GM12878 (cell line): ENCODE measurements at regions not wholly inside any gene's neighbourhood (a gene's known extent, or its start where the extent isn't known, plus 50 kb on each side); places are given as distances from the start of the nearest gene placed in this dataset.

ENCODE experiments used
- ATAC-seq: fragments of 200-7000 bp; cut with Tn5 transposase; 3 replicates; pipeline ENCODE4 v1.9.1; 2020; ENCODE audit warnings: mild to moderate bottlenecking, moderate library complexity
- BruUV-seq: library from RNA; stranded (reverse); fragments of 400-500 nt; replicated peaks from 2 replicates; lab custom pipeline; 2021; lab: Mats Ljungman, UMichigan
- CTCF ChIA-PET: fragments of 300-600 bp; sonication (Branson Sonifier 250); formaldehyde crosslinking; extraction: SDS; loops from one replicate; lab custom pipeline; 2021; ENCODE audit warnings: inconsistent platforms; lab: Yijun Ruan, JAX
- POLR2A ChIA-PET: fragments of 350-600 bp; formaldehyde crosslinking; extraction: SDS; loops from one replicate; lab custom pipeline; 2021; ENCODE audit warnings: inconsistent platforms; lab: Charles Lee
- RAD21 ChIA-PET: fragments of 300-600 bp; sonication (Branson Sonifier 250); formaldehyde crosslinking; loops from one replicate; lab custom pipeline; 2023; ENCODE audit warnings: antibody characterized with exemption; ENCODE audit not compliant: unreplicated experiment; lab: Charles Lee
- SMC1A ChIA-PET: fragments of 300-600 bp; sonication (Branson Sonifier 250); formaldehyde crosslinking; loops from one replicate; lab custom pipeline; 2023; ENCODE audit not compliant: unreplicated experiment, uncharacterized antibody; lab: Charles Lee
- DNase-seq: peaks from one replicate; pipeline ENCODE4 v3.0.0-alpha.2; 2011; ENCODE audit warnings: low read depth, low spot score
- FAIRE-seq: peaks from 3 replicates; lab custom pipeline; 2011; peaks lifted over from hg19 to GRCh38; lab: Jason Lieb, UNC
- H2AFZ ChIP-seq: 2 replicates; pipeline ENCODE4 v1.6.0; 2011; ENCODE audit warnings: low read depth, low read length, control low read depth; ENCODE audit not compliant: control insufficient read depth
- H3K27ac ChIP-seq: 2 replicates; pipeline ENCODE4 v1.5.1; 2011; ENCODE audit warnings: control low read depth; ENCODE audit not compliant: control insufficient read depth, insufficient read depth
- H3K27me3 ChIP-seq, 2 experiments: replicated peaks in 1 of 2; 2 replicates each; pipeline versions ENCODE4 v1.6.0 to v1.6.1; 2011; ENCODE audit warnings: low read length in 1 of 2; ENCODE audit not compliant: control insufficient read depth in 2 of 2, insufficient read depth in 2 of 2
- H3K36me3 ChIP-seq, 2 experiments: 2 replicates each; pipeline ENCODE4 v1.5.1; 2011; ENCODE audit warnings: low read length in 1 of 2; ENCODE audit not compliant: control insufficient read depth in 2 of 2, insufficient read depth in 2 of 2
- H3K4me1 ChIP-seq: 2 replicates; pipeline ENCODE4 v1.6.1; 2011; ENCODE audit warnings: mild to moderate bottlenecking, low read length, moderate library complexity, mixed read lengths; ENCODE audit not compliant: control insufficient read depth, insufficient read depth
- H3K4me2 ChIP-seq: 2 replicates; pipeline ENCODE4 v1.6.0; 2011; ENCODE audit warnings: control low read depth; ENCODE audit not compliant: control insufficient read depth, insufficient read depth
- H3K4me3 ChIP-seq: fragments of 200-600 bp; sonication (generic); 2 replicates; pipeline ENCODE4 v1.5.1; 2016
- H3K79me2 ChIP-seq: 2 replicates; pipeline ENCODE4 v1.6.0; 2011; ENCODE audit warnings: low read length; ENCODE audit not compliant: control insufficient read depth, insufficient read depth
- H3K9ac ChIP-seq: 2 replicates; pipeline ENCODE4 v1.8.0; 2011; ENCODE audit warnings: low read length, control low read depth, mixed read lengths; ENCODE audit not compliant: control insufficient read depth, insufficient read depth
- H3K9me3 ChIP-seq: replicated peaks from 3 replicates; pipeline ENCODE4 v1.5.1; 2011; ENCODE audit warnings: mild to moderate bottlenecking, low read length; ENCODE audit not compliant: control insufficient read depth, insufficient read depth
- H4K20me1 ChIP-seq: 2 replicates; pipeline ENCODE4 v1.6.0; 2011; ENCODE audit not compliant: control insufficient read depth, insufficient read depth
- ASH2L ChIP-seq: fragments of 300-600, 200-600 bp; sonication (generic); IDR thresholded peaks from 2 replicates; pipeline ENCODE4 v1.6.1; 2017; ENCODE audit warnings: low read depth, mild to moderate bottlenecking, borderline replicate concordance
- BHLHE40 ChIP-seq, 2 experiments: fragments of 450-650 bp in 1 of 2; IDR thresholded peaks; 2 replicates each; pipeline ENCODE4 v1.6.1; 2011 to 2017; ENCODE audit warnings: low read depth in 2 of 2, borderline replicate concordance in 1 of 2, improper control_type of control experiment in 1 of 2, low read length in 1 of 2, mild to moderate bottlenecking in 1 of 2
- DPF2 ChIP-seq: fragments of 450-650 bp; IDR thresholded peaks from 2 replicates; pipeline ENCODE4 v1.6.1; 2017; ENCODE audit warnings: mild to moderate bottlenecking
- EGR1 ChIP-seq, 2 experiments: IDR thresholded peaks; 1 replicate in 1 of 2; 2 replicates in 1 of 2; pipeline ENCODE4 v1.6.1; 2011 to 2012; ENCODE audit warnings: low read depth in 2 of 2, low read length in 2 of 2, borderline replicate concordance in 1 of 2, mild to moderate bottlenecking in 1 of 2, moderate library complexity in 1 of 2
- MEF2B ChIP-seq: fragments of 450-650 bp; IDR thresholded peaks from 2 replicates; pipeline ENCODE4 v1.6.1; 2018; ENCODE audit warnings: mild to moderate bottlenecking, moderate library complexity; ENCODE audit not compliant: partially characterized antibody, poor library complexity, severe bottlenecking
- NBN ChIP-seq: fragments of 450-650 bp; IDR thresholded peaks from 2 replicates; pipeline ENCODE4 v1.6.1; 2016
- RFX5 ChIP-seq: IDR thresholded peaks from 2 replicates; pipeline ENCODE4 v1.6.1; 2011; ENCODE audit warnings: low read depth, low read length, improper control_type of control experiment
- SMAD1 ChIP-seq: fragments of 450-650 bp; IDR thresholded peaks from 2 replicates; pipeline ENCODE4 v1.6.1; 2018; ENCODE audit warnings: mild to moderate bottlenecking, low read depth; ENCODE audit not compliant: partially characterized antibody
- ZNF592 ChIP-seq: fragments of 450-650 bp; IDR thresholded peaks from 2 replicates; pipeline ENCODE4 v1.6.1; 2017; ENCODE audit warnings: mild to moderate bottlenecking, moderate library complexity
- ZNF687 ChIP-seq: fragments of 450-650 bp; IDR thresholded peaks from 2 replicates; pipeline ENCODE4 v1.6.1; 2017; ENCODE audit warnings: mild to moderate bottlenecking, moderate library complexity
- WGBS: methylation state at CpG from one replicate; pipeline ENCODE4 v1.1.6; 2016; ENCODE audit warnings: low lambda C conversion rate; ENCODE audit not compliant: insufficient replicate concordance, insufficient coverage; ENCODE audit errors: missing lambda C conversion rate; 5-methylcytosine and 5-hydroxymethylcytosine counted together
- in situ Hi-C: fragments of 300-500 bp; cut with MboI; formaldehyde crosslinking; loops from 9 replicates; pipeline ENCODE4 v1.14.3; 2018; ENCODE audit warnings: mixed read lengths
- intact Hi-C: fragments of 100-400 bp; cut with micrococcal nuclease; formaldehyde crosslinking; loops from one replicate; pipeline ENCODE4 v1.14.2; 2022; ENCODE audit not compliant: unreplicated experiment

GRCh38 chr10:94218493-94219183, 144.1 kb downstream of the NOC3L start (continued):
- TF ChIP-seq ZNF687 (no peak), SMAD1 (no peak), ASH2L (no peak), MEF2B (no peak)

GRCh38 chr10:94219829-94220228, 142.9 kb downstream of the NOC3L start:
- 7% methylated on average over 1 of the region's 1 CpG for WGBS
- DNase-seq (no peak), FAIRE-seq (no peak), ATAC-seq (no peak)
- H3K36me3 ChIP-seq = no peaks in the 10 kb centered on the region
- no peak overlapping the region for H3K9ac ChIP-seq
- no peaks in the 10 kb centered on the region for H3K79me2 ChIP-seq
- intact Hi-C loops = no loop called here
- TF ChIP-seq DPF2 = no peak
- no peak for TF ChIP-seq EGR1 (IDR thresholded peaks at IDR 0.05; ENCODE audit: borderline replicate concordance in 1 of 2, low read depth in 2 of 2, low read length in 2 of 2)
- no peak for TF ChIP-seq NBN
- TF ChIP-seq RFX5 = no peak
- no peak for TF ChIP-seq BHLHE40 (IDR thresholded peaks at IDR 0.05; ENCODE audit: borderline replicate concordance in 1 of 2, low read depth in 2 of 2, low read length in 1 of 2)
- TF ChIP-seq ZNF592 = no peak
- H3K4me3 ChIP-seq = no peak overlapping the region
- no peak overlapping the region for H3K4me2 ChIP-seq
- ChIA-PET CTCF (interaction anchor here (0.7 kb wide), 1 partner anchor 116 kb away, joined by 3 read pairs; no protein-coding TSS in a partner anchor), SMC1A (no interaction called here), POLR2A (no interaction called here), RAD21 (no interaction called here)
- peaks cover 0 to 2% of the 10 kb centered on the region in 2 experiments; a peak in 1 of 4 replicates for H3K27me3 ChIP-seq
- no peak overlapping the region for H2AFZ ChIP-seq
- no peak overlapping the region for H3K27ac ChIP-seq
- H3K9me3 ChIP-seq = no peaks in the 10 kb centered on the region
- H4K20me1 ChIP-seq = no peaks in the 10 kb centered on the region
- in situ Hi-C loops = no loop called here
- no peaks in the 10 kb centered on the region for H3K4me1 ChIP-seq
- no TSS peak for BruUV-seq
